Esophagus squamous epithelium (tissue), 4 donors: ENCODE measurements at regions not wholly inside any gene's neighbourhood (a gene's known extent, or its start where the extent isn't known, plus 50 kb on each side); places are given as distances from the start of the nearest gene placed in this dataset.

Experiments used
- CTCF ChIP-seq, 6 experiments: fragments of 450-650 bp in 4 of 6; fragments of 200-600 bp in 2 of 6; sonication (generic) in 2 of 6; IDR thresholded peaks; one replicate each; pipeline ENCODE4 v1.5.1; 2016 to 2019; ENCODE audit warnings: antibody characterized with exemption in 6 of 6, mild to moderate bottlenecking in 4 of 6, moderate library complexity in 4 of 6
- POLR2A ChIP-seq, 4 donors: fragments of 450-650 bp; IDR thresholded peaks; one replicate each; pipeline ENCODE4 v1.6.1; 2017; ENCODE audit warnings: antibody characterized with exemption in 4 of 4, mild to moderate bottlenecking in 4 of 4, moderate library complexity in 3 of 4

DNA sequence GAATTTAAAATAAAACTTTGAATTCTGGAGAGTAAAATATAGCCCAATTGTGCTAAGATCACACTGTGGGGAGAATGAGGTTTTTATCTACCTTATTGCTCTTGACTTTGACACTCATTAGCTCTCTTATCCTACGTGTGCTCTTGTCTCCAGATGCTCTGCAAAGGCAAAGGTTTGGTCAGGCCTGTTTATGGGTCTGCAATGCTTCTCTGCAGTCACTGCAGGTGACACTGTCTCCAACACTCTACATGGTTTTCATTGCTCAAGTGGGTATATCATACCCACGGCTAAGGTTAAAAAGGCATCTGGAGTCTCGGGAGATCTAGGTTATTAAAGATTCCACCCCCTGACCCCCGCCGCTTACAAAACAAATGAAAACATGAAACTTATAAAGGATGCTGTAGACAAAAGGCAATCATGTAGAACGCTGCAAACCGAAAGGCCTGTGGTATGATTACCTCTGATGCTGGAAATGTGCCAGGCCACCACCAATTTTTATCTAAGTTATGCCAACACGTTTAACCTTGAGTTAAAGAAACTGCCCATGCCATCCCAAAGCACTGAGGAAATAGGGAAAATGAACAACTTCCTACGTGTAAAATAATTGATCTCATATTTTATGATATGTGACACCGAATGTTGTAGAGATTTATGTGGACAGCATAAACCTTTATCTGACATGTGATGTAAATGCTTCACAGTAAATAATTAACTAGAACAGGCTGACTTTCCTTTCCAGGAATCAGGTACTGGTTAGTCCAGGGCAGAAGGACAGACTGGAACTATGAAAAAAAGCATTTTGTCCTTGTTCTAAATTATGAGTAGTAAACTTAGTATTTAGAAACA, 238.2 kb upstream of the NOX3 start:
- TF ChIP-seq CTCF (IDR thresholded peaks at IDR 0.05), result no peak
- TF ChIP-seq POLR2A (IDR thresholded peaks at IDR 0.05), result no peak
